DOHH2 (cell line): ENCODE measurements at regions not wholly inside any gene's neighbourhood (a gene's known extent, or its start where the extent isn't known, plus 50 kb on each side); places are given as distances from the start of the nearest gene placed in this dataset.

Experiments
- H3F3A ChIP-seq: fragments of 200-600 bp; sonication (generic), shearing (Covaris generic); 2 replicates; pipeline ENCODE4 v1.6.0; 2016; ENCODE audit warnings: antibody characterized with exemption, mild to moderate bottlenecking; ENCODE audit not compliant: control insufficient read depth, insufficient read depth
- H3K27ac ChIP-seq: fragments of 200-600 bp; sonication (generic); 2 replicates; pipeline ENCODE4 v1.5.1; 2014; ENCODE audit warnings: low read depth, mild to moderate bottlenecking, low read length, moderate library complexity
- H3K27me3 ChIP-seq: fragments of 200-600 bp; sonication (generic); 2 replicates; pipeline ENCODE4 v1.6.1; 2014; ENCODE audit warnings: mild to moderate bottlenecking, low read length, mixed read lengths; ENCODE audit not compliant: control insufficient read depth
- H3K36me3 ChIP-seq: fragments of 200-600 bp; sonication (generic); 2 replicates; pipeline ENCODE4 v1.6.1; 2014; ENCODE audit warnings: mild to moderate bottlenecking, low read length, moderate library complexity, mixed read lengths; ENCODE audit not compliant: control insufficient read depth
- H3K4me1 ChIP-seq: fragments of 200-600 bp; sonication (generic); 2 replicates; pipeline ENCODE4 v1.6.1; 2014; ENCODE audit warnings: mild to moderate bottlenecking, low read length, mixed read lengths; ENCODE audit not compliant: control insufficient read depth
- H3K4me2 ChIP-seq: fragments of 200-600 bp; sonication (generic); 2 replicates; pipeline ENCODE4 v1.6.0; 2014; ENCODE audit warnings: mild to moderate bottlenecking, low read length, moderate library complexity
- H3K4me3 ChIP-seq: fragments of 200-600 bp; sonication (generic); 2 replicates; pipeline ENCODE4 v1.5.1; 2014; ENCODE audit warnings: mild to moderate bottlenecking, low read length, mixed read lengths
- H3K79me2 ChIP-seq: fragments of 200-600 bp; sonication (generic); 2 replicates; pipeline ENCODE4 v1.6.1; 2014; ENCODE audit warnings: mild to moderate bottlenecking, low read length, mixed read lengths; ENCODE audit not compliant: control insufficient read depth
- H3K9me2 ChIP-seq: fragments of 200-600 bp; sonication (generic); replicated peaks from 2 replicates; pipeline ENCODE4 v1.6.1; 2014; ENCODE audit warnings: mild to moderate bottlenecking, low read length, mixed read lengths; ENCODE audit not compliant: control insufficient read depth
- H3K9me3 ChIP-seq: fragments of 200-600 bp; sonication (generic); 2 replicates; pipeline ENCODE4 v1.6.1; 2014; ENCODE audit warnings: antibody characterized with exemption, low read length, mixed read lengths; ENCODE audit not compliant: control insufficient read depth, insufficient read depth
- H4K20me1 ChIP-seq: fragments of 200-600 bp; sonication (generic); 2 replicates; pipeline ENCODE4 v1.6.0; 2014; ENCODE audit warnings: low read depth, mild to moderate bottlenecking, antibody characterized with exemption, low read length, moderate library complexity; ENCODE audit not compliant: control insufficient read depth, insufficient read depth
- CTCF ChIP-seq: fragments of 200-600 bp; sonication (generic); IDR thresholded peaks from one replicate; pipeline ENCODE4 v1.5.1; 2014; ENCODE audit warnings: antibody characterized with exemption, mild to moderate bottlenecking, low read depth, low read length; ENCODE audit not compliant: poor library complexity, severe bottlenecking
- EZH2phosphoT487 ChIP-seq: fragments of 200-600 bp; sonication (generic); IDR thresholded peaks from 2 replicates; pipeline ENCODE4 v1.6.1; 2017; ENCODE audit warnings: borderline replicate concordance, mild to moderate bottlenecking, antibody characterized with exemption, low read length, moderate library complexity, mixed read lengths

DNA sequence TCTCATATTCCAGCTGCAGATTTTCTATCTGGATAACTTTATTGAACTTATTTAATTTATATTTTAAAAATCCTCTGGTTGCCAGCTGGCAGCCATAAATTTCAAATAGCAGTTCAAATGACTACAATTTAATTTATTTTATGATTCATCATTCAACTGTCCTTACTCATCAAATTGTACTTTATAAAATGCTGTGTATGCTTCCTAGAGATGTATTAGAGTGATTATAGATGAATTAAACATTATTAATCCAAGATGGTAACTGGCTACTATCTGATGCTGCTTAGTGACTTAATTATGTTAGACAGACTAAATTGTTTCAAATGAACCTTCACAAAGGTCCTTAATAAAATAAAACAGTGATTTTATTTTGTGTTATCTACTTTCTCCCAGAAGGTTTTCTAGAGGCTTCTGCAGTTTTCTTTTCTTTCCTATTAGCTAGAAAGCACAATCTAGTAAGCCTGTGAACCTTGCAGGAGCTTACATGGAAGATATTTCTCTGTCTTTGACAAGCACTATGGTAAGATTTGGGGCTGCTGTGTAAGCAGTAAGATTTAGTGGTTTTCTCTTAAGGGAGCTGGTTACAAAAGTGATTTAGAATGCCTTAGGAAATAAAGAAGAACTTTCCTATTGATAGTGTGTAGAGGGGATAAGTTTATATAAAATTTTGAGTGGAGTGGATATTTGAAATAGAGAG, 322.3 kb downstream of the FSIP2 start:
- Histone ChIP-seq H3F3A (no peaks in the 10 kb centered on the region), H3K4me2 (no peak overlapping the region), H3K36me3 (no peaks in the 10 kb centered on the region), H3K4me3 (no peak overlapping the region), H3K27me3 (no peaks in the 10 kb centered on the region), H3K4me1 (no peaks in the 10 kb centered on the region), H3K79me2 (no peaks in the 10 kb centered on the region), H4K20me1 (no peaks in the 10 kb centered on the region), H3K9me2 (no peaks in the 10 kb centered on the region), H3K9me3 (no peaks in the 10 kb centered on the region), H3K27ac (no peak overlapping the region)
- no peak for TF ChIP-seq EZH2phosphoT487
- no peak for TF ChIP-seq CTCF

GRCh38 chr2:186064507-186064906, 325.9 kb downstream of the FSIP2 start:
- H3K9me3 ChIP-seq = no peaks in the 10 kb centered on the region
- H3K27me3 ChIP-seq = no peaks in the 10 kb centered on the region
- H3F3A ChIP-seq = no peaks in the 10 kb centered on the region
- H3K4me2 ChIP-seq = no peak overlapping the region
- TF ChIP-seq EZH2phosphoT487 (no peak), CTCF (no peak)
- no peak overlapping the region for H3K27ac ChIP-seq
- H3K4me3 ChIP-seq = no peak overlapping the region
- no peaks in the 10 kb centered on the region for H3K36me3 ChIP-seq
- H3K4me1 ChIP-seq = no peaks in the 10 kb centered on the region
- no peaks in the 10 kb centered on the region for H3K79me2 ChIP-seq
- H3K9me2 ChIP-seq = no peaks in the 10 kb centered on the region
- H4K20me1 ChIP-seq = no peaks in the 10 kb centered on the region

DNA sequence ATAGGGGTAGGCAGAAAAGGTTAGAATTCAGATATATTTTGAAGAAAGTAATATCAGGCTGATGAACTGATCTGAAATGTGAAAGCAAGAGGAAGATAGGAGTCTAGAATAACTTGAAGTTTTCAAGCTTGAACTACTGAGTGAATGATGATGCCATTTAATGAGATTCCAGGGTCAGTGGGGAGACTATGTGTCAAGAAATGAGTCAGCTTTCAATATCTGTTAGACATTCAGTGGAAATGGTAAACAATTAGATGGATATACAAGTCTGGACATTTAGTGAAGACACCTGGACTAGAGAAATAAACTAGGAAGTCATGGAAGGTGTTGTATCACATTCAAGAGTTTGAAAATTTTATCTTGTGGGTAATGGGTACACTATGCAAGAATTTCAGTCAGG, 326.9 kb downstream of the FSIP2 start:
- H3K4me1 ChIP-seq = no peaks in the 10 kb centered on the region
- H3K9me3 ChIP-seq = no peaks in the 10 kb centered on the region
- no peaks in the 10 kb centered on the region for H3K36me3 ChIP-seq
- H3K27me3 ChIP-seq = no peaks in the 10 kb centered on the region
- H3K4me2 ChIP-seq = no peak overlapping the region
- no peaks in the 10 kb centered on the region for H3K9me2 ChIP-seq
- no peaks in the 10 kb centered on the region for H4K20me1 ChIP-seq
- TF ChIP-seq EZH2phosphoT487 (no peak), CTCF (no peak)
- H3F3A ChIP-seq = no peaks in the 10 kb centered on the region
- H3K27ac ChIP-seq = no peak overlapping the region
- H3K4me3 ChIP-seq = no peak overlapping the region
- H3K79me2 ChIP-seq = no peaks in the 10 kb centered on the region
